ENCODE measurements at regions not wholly inside any gene's neighbourhood (a gene's known extent, or its start where the extent isn't known, plus 50 kb on each side); places are given as distances from the start of the nearest gene placed in this dataset.

DNA sequence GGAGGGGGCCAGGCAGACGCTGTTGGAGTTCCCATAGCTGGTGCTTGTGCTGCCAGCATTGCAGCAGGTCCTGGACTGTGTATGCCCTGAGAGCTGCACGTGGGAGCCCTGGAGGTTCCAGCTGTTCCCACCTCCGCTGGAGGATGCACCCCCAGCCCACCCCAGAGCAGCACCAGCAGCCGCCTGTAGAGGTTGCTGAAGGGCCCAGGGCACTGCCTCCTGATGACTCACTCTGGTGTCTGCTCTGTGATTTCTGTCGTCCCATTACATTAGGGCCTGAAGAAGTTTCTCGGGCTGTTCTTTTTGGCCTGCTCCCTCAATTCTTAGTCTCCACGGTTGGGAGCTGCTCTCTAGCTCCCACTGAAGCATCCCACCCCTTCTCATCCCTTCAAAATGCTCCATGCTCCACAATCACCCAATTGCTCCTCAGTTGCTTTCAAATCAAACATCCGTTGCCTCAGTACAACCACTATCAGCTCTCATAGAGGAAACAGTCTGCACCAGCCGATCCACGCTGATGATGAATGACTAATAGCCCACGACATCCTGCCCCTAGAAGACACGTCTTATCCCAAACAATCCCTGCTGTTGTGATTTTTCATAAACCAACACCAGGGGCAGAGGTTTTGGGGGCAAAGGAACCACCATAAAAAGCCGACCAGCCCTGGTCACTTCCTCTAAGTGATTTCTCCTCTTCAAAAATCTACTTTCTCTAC is 65.2 kb upstream of the RNF152 start:
- TF ChIP-seq, protein P1, sequence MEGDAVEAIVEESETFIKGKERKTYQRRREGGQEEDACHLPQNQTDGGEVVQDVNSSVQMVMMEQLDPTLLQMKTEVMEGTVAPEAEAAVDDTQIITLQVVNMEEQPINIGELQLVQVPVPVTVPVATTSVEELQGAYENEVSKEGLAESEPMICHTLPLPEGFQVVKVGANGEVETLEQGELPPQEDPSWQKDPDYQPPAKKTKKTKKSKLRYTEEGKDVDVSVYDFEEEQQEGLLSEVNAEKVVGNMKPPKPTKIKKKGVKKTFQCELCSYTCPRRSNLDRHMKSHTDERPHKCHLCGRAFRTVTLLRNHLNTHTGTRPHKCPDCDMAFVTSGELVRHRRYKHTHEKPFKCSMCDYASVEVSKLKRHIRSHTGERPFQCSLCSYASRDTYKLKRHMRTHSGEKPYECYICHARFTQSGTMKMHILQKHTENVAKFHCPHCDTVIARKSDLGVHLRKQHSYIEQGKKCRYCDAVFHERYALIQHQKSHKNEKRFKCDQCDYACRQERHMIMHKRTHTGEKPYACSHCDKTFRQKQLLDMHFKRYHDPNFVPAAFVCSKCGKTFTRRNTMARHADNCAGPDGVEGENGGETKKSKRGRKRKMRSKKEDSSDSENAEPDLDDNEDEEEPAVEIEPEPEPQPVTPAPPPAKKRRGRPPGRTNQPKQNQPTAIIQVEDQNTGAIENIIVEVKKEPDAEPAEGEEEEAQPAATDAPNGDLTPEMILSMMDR (IDR thresholded peaks at IDR 0.05) = no peak
- TF ChIP-seq EP300 (IDR thresholded peaks at IDR 0.05; ENCODE audit: low read depth) = no peak
- no peak for TF ChIP-seq POLR2AphosphoS5 (IDR thresholded peaks at IDR 0.05)
- no peak for TF ChIP-seq POLR2A (IDR thresholded peaks at IDR 0.05)
